ENCODE measurements at regions not wholly inside any gene's neighbourhood (a gene's known extent, or its start where the extent isn't known, plus 50 kb on each side); places are given as distances from the start of the nearest gene placed in this dataset.

DNA sequence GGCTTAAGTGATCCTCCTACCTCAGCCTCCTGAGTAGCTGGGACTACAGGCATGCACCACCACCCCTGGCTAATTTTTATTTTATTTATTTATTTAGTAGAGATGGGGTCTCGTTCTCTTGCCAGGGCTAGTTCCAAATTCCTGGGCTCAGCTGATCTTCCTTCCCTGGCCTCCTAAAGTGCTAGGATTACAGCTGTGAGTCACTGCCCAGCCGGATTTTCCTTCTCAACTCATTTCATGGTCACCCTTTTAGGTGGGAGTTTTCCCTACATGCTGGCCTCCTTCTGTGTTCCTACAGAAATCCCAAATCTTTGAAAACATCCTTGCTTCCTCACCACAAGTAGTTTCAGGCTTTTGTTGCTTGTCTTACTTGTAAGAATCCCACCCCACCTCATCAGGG is 102.1 kb upstream of the SIAH1 start:
- Histone ChIP-seq H3K4me1 (peaks cover 13 to 14% of the 10 kb centered on the region in 2 donors), H3K9me3 (no peaks in the 10 kb centered on the region), H3K4me3 (replicated peaks in 1 of 3) (no peak overlapping the region), H3K36me3 (no peaks in the 10 kb centered on the region), H3K27ac (no peak overlapping the region), H3K27me3 (no peaks in the 10 kb centered on the region)
- TF ChIP-seq, protein P1, sequence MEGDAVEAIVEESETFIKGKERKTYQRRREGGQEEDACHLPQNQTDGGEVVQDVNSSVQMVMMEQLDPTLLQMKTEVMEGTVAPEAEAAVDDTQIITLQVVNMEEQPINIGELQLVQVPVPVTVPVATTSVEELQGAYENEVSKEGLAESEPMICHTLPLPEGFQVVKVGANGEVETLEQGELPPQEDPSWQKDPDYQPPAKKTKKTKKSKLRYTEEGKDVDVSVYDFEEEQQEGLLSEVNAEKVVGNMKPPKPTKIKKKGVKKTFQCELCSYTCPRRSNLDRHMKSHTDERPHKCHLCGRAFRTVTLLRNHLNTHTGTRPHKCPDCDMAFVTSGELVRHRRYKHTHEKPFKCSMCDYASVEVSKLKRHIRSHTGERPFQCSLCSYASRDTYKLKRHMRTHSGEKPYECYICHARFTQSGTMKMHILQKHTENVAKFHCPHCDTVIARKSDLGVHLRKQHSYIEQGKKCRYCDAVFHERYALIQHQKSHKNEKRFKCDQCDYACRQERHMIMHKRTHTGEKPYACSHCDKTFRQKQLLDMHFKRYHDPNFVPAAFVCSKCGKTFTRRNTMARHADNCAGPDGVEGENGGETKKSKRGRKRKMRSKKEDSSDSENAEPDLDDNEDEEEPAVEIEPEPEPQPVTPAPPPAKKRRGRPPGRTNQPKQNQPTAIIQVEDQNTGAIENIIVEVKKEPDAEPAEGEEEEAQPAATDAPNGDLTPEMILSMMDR (IDR thresholded peaks at IDR 0.05): no peak
- no peak for TF ChIP-seq POLR2A (IDR thresholded peaks at IDR 0.05)
- intact Hi-C loops (cut with DNase I): no loop called here
- no peak for DNase-seq
- 81 to 92% methylated on average over 2 of the region's 2 CpGs for WGBS, 2 donors

DNA sequence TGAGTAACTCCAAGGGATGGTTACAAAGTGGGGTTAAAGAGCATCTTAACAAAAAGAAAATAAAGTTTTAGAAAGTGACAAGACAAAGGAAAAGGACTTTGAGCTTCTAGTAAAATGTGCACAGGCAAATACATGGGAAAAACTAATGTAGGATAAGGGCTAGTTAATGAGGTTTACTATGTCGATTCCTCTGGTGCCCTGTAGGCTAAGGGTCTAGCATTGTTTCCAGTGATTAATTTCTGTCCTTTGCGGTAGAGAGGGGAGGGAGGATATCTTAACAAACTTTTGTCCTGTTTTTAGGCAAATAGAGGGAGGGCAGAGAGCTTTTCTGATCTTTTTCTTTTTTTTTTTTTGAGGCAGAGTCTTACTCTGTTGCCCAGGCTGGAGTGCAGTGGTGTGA is 96.6 kb upstream of the SIAH1 start:
- H3K36me3 ChIP-seq: no peaks in the 10 kb centered on the region
- WGBS, 2 donors: 75 to 89% methylated on average over 2 of the region's 2 CpGs
- H3K9me3 ChIP-seq: no peaks in the 10 kb centered on the region

DNA sequence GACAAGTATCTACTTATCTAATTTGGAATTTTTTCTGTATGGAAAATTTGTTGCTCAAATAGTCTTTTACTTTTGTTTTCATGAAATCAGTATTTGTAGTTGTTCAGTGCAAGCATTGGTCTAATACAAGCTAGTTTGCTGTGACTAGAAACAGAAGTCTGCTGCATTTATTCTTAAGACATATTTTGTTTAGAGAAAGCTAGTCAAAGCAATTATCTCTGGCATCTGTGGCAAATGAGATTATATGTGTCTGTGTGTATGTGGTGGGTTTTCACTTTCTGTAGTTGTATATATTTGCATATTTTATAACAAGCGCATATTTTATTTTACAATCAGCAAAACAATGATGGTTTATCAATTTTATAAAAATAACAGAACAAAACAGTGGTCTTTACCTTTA is 96.0 kb upstream of the SIAH1 start:
- H3K27me3 ChIP-seq: no peaks in the 10 kb centered on the region
- H3K27ac ChIP-seq: no peak overlapping the region
- H3K36me3 ChIP-seq: no peaks in the 10 kb centered on the region
- WGBS, 2 donors: 97 to 98% methylated on average over 1 of the region's 1 CpG
- DNase-seq: no peak
- no peaks in the 10 kb centered on the region for H3K9me3 ChIP-seq
- intact Hi-C loops (cut with DNase I): no loop called here
- H3K4me1 ChIP-seq: no peaks in the 10 kb centered on the region
- H3K4me3 ChIP-seq (replicated peaks in 1 of 3): no peak overlapping the region
- TF ChIP-seq, protein P1 (IDR thresholded peaks at IDR 0.05): no peak
- TF ChIP-seq POLR2A (IDR thresholded peaks at IDR 0.05): no peak

More for the DNA sequence above, 96.6 kb upstream of the SIAH1 start:
- Histone ChIP-seq H3K27me3 (no peaks in the 10 kb centered on the region), H3K4me1 (no peaks in the 10 kb centered on the region), H3K27ac (no peak overlapping the region), H3K4me3 (replicated peaks in 1 of 3) (no peak overlapping the region)
- intact Hi-C loops (cut with DNase I): no loop called here
- no peak for DNase-seq
- TF ChIP-seq, protein P1 (IDR thresholded peaks at IDR 0.05): no peak
- no peak for TF ChIP-seq POLR2A (IDR thresholded peaks at IDR 0.05)

DNA sequence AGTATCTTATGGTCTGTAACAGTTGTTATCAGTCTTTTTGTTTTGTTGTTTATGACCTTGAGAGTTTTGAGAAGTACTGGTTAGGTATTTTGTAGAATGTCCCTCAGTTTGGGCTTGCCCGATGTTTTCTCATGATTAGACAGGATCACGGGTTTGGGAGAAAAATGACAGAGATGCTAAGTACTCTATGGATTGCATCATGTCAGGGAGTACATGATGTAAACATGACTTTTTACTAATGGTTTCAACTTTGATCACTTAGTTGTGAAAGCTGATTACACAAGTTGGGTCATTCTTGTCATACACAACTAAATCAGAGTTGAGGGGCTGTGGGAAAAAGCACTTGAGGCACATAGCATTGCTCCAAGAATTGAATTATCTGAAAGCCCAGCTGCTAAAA is 94.7 kb upstream of the SIAH1 start:
- TF ChIP-seq, protein P1 (IDR thresholded peaks at IDR 0.05): no peak
- no peak for TF ChIP-seq POLR2A (IDR thresholded peaks at IDR 0.05)
- no peak overlapping the region for H3K4me3 ChIP-seq (replicated peaks in 1 of 3)
- no peak for DNase-seq
- intact Hi-C loops (cut with DNase I): no loop called here
- H3K9me3 ChIP-seq: no peaks in the 10 kb centered on the region
- 86 to 88% methylated on average over 2 of the region's 2 CpGs for WGBS, 2 donors
- H3K4me1 ChIP-seq: no peaks in the 10 kb centered on the region
- H3K27me3 ChIP-seq: no peaks in the 10 kb centered on the region
- H3K27ac ChIP-seq: no peak overlapping the region
- H3K36me3 ChIP-seq: no peaks in the 10 kb centered on the region

DNA sequence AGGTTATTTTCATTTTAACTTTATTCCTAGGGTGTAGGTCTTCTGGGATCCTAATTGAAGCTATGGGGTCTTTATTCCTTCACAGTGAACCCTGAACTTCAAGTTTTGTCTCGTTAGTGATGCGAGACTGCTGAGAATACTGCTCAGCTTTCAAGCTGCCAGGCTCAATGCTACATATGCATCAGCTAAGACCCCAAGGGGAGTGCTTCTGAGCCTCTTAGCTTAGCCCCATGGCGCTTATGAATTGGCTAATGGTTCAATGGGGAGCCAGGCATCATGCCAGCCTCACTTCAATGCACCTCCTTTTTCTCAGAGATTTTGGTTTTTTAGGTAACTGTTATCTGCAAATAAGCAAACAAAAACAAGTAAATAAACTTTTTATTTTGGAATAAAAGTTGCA is 94.1 kb upstream of the SIAH1 start:
- no peak overlapping the region for H3K4me3 ChIP-seq (replicated peaks in 1 of 3)
- TF ChIP-seq POLR2A (IDR thresholded peaks at IDR 0.05): no peak
- TF ChIP-seq, protein P1 (IDR thresholded peaks at IDR 0.05): no peak
- WGBS, 2 donors: 69 to 79% methylated on average over 3 of the region's 3 CpGs

More for the DNA sequence above, 94.1 kb upstream of the SIAH1 start:
- Histone ChIP-seq H3K9me3 (no peaks in the 10 kb centered on the region), H3K4me1 (no peaks in the 10 kb centered on the region), H3K36me3 (no peaks in the 10 kb centered on the region), H3K27ac (no peak overlapping the region), H3K27me3 (no peaks in the 10 kb centered on the region)
- intact Hi-C loops (cut with DNase I): no loop called here
- DNase-seq: no peak
